Activated naive CD4-positive, alpha-beta T cell treated with anti-CD3 and anti-CD28 coated beads, Interleukin-2, amount 10 ng/mL, durations not matched to agents 7 days and 5 days (primary cell): ENCODE measurements at regions not wholly inside any gene's neighbourhood (a gene's known extent, or its start where the extent isn't known, plus 50 kb on each side); places are given as distances from the start of the nearest gene placed in this dataset.

Experiments used
- CTCF ChIA-PET: fragments of 350-600 bp; sonication (Branson Sonifier 250); formaldehyde crosslinking; loops from one replicate; lab custom pipeline; 2021; ENCODE audit warnings: antibody characterized with exemption; lab: Charles Lee
- DNase-seq: peaks from one replicate; pipeline ENCODE4 v3.0.0-alpha.2; 2020
- H3K27ac Mint-ChIP-seq: one replicate; pipeline ENCODE4 v1.8.0; 2021; ENCODE audit warnings: mild to moderate bottlenecking, moderate library complexity, mixed read lengths
- H3K27me3 Mint-ChIP-seq: one replicate; pipeline ENCODE4 v1.8.0; 2021; ENCODE audit warnings: mild to moderate bottlenecking, mixed read lengths
- H3K36me3 Mint-ChIP-seq: one replicate; pipeline ENCODE4 v1.8.0; 2021; ENCODE audit warnings: mixed read lengths
- H3K4me1 Mint-ChIP-seq: one replicate; pipeline ENCODE4 v1.8.0; 2021; ENCODE audit warnings: mixed read lengths
- H3K4me3 Mint-ChIP-seq: one replicate; pipeline ENCODE4 v1.8.0; 2021; ENCODE audit warnings: mild to moderate bottlenecking, moderate library complexity, mixed read lengths
- H3K9me3 Mint-ChIP-seq: one replicate; pipeline ENCODE4 v1.8.0; 2021; ENCODE audit warnings: mixed read lengths

- H3K27ac Mint-ChIP-seq: no peak overlapping the region
Observed at GRCh38 chr2:16019617-16020351, 79.4 kb downstream of the MYCN start.

GRCh38 chr2:16019060-16019480 is 78.7 kb downstream of the MYCN start:
- CTCF ChIA-PET: no interaction called here
- Mint-ChIP-seq H3K36me3 (no peaks in the 10 kb centered on the region), H3K27ac (no peak overlapping the region), H3K4me1 (no peaks in the 10 kb centered on the region), H3K9me3 (no peaks in the 10 kb centered on the region), H3K4me3 (no peak overlapping the region), H3K27me3 (peaks cover 6% of the 10 kb centered on the region)
- no peak for DNase-seq

More at GRCh38 chr2:16019617-16020351, 79.4 kb downstream of the MYCN start:
- Mint-ChIP-seq H3K36me3 (no peaks in the 10 kb centered on the region), H3K27me3 (peaks cover 6% of the 10 kb centered on the region), H3K9me3 (no peaks in the 10 kb centered on the region), H3K4me1 (no peaks in the 10 kb centered on the region), H3K4me3 (no peak overlapping the region)
- CTCF ChIA-PET: no interaction called here
- DNase-seq: no peak

- H3K4me1 Mint-ChIP-seq: no peaks in the 10 kb centered on the region
- DNase-seq: no peak
- peaks cover 6% of the 10 kb centered on the region for H3K27me3 Mint-ChIP-seq
- CTCF ChIA-PET: no interaction called here
- no peaks in the 10 kb centered on the region for H3K36me3 Mint-ChIP-seq
- H3K4me3 Mint-ChIP-seq: no peak overlapping the region
- H3K9me3 Mint-ChIP-seq: no peaks in the 10 kb centered on the region
- no peak overlapping the region for H3K27ac Mint-ChIP-seq
Observed at GRCh38 chr2:16018277-16019059, 78.1 kb downstream of the MYCN start.

GRCh38 chr2:16016282-16016681 is 75.9 kb downstream of the MYCN start:
- CTCF ChIA-PET: no interaction called here
- Mint-ChIP-seq H3K36me3 (no peaks in the 10 kb centered on the region), H3K27ac (no peak overlapping the region), H3K9me3 (no peaks in the 10 kb centered on the region), H3K4me1 (no peaks in the 10 kb centered on the region), H3K4me3 (no peak overlapping the region), H3K27me3 (no peaks in the 10 kb centered on the region)
- DNase-seq: no peak

- no peak overlapping the region for H3K27ac Mint-ChIP-seq
- H3K9me3 Mint-ChIP-seq: no peaks in the 10 kb centered on the region
- CTCF ChIA-PET: no interaction called here
- H3K4me3 Mint-ChIP-seq: no peak overlapping the region
- H3K36me3 Mint-ChIP-seq: no peaks in the 10 kb centered on the region
- no peak for DNase-seq
- H3K4me1 Mint-ChIP-seq: no peaks in the 10 kb centered on the region
- no peaks in the 10 kb centered on the region for H3K27me3 Mint-ChIP-seq
Observed at GRCh38 chr2:16015903-16016265, 75.5 kb downstream of the MYCN start.

- Mint-ChIP-seq H3K27me3 (no peaks in the 10 kb centered on the region), H3K4me3 (no peak overlapping the region), H3K9me3 (no peaks in the 10 kb centered on the region), H3K27ac (no peak overlapping the region), H3K4me1 (no peaks in the 10 kb centered on the region), H3K36me3 (no peaks in the 10 kb centered on the region)
- CTCF ChIA-PET: no interaction called here
- DNase-seq: no peak
Observed at GRCh38 chr2:16015210-16015902, 75.0 kb downstream of the MYCN start.

- H3K4me3 Mint-ChIP-seq: no peak overlapping the region
- H3K36me3 Mint-ChIP-seq: no peaks in the 10 kb centered on the region
- CTCF ChIA-PET: no interaction called here
- no peak overlapping the region for H3K27ac Mint-ChIP-seq
- no peaks in the 10 kb centered on the region for H3K4me1 Mint-ChIP-seq
- DNase-seq: no peak
- no peaks in the 10 kb centered on the region for H3K27me3 Mint-ChIP-seq
- H3K9me3 Mint-ChIP-seq: no peaks in the 10 kb centered on the region
Observed at GRCh38 chr2:16014802-16015201, 74.5 kb downstream of the MYCN start.

- DNase-seq: no peak
- H3K4me3 Mint-ChIP-seq: no peak overlapping the region
- CTCF ChIA-PET: no interaction called here
- no peaks in the 10 kb centered on the region for H3K4me1 Mint-ChIP-seq
- H3K27ac Mint-ChIP-seq: no peak overlapping the region
- no peaks in the 10 kb centered on the region for H3K27me3 Mint-ChIP-seq
- H3K36me3 Mint-ChIP-seq: no peaks in the 10 kb centered on the region
- H3K9me3 Mint-ChIP-seq: no peaks in the 10 kb centered on the region
Observed at GRCh38 chr2:16014041-16014787, 73.9 kb downstream of the MYCN start.

- no peak overlapping the region for H3K4me3 Mint-ChIP-seq
- H3K9me3 Mint-ChIP-seq: no peaks in the 10 kb centered on the region
- H3K4me1 Mint-ChIP-seq: no peaks in the 10 kb centered on the region
- H3K27ac Mint-ChIP-seq: no peak overlapping the region
- H3K27me3 Mint-ChIP-seq: no peaks in the 10 kb centered on the region
- no peak for DNase-seq
- H3K36me3 Mint-ChIP-seq: no peaks in the 10 kb centered on the region
- CTCF ChIA-PET: no interaction called here
Observed at GRCh38 chr2:16013359-16013911, 73.1 kb downstream of the MYCN start.

- H3K36me3 Mint-ChIP-seq: no peaks in the 10 kb centered on the region
- H3K4me1 Mint-ChIP-seq: no peaks in the 10 kb centered on the region
- CTCF ChIA-PET: no interaction called here
- no peak overlapping the region for H3K4me3 Mint-ChIP-seq
- no peaks in the 10 kb centered on the region for H3K27me3 Mint-ChIP-seq
- DNase-seq: no peak
- no peaks in the 10 kb centered on the region for H3K9me3 Mint-ChIP-seq
- H3K27ac Mint-ChIP-seq: no peak overlapping the region
Observed at GRCh38 chr2:16012626-16013358, 72.4 kb downstream of the MYCN start.

- H3K9me3 Mint-ChIP-seq: no peaks in the 10 kb centered on the region
- no peaks in the 10 kb centered on the region for H3K36me3 Mint-ChIP-seq
- CTCF ChIA-PET: no interaction called here
- H3K27ac Mint-ChIP-seq: no peak overlapping the region
- H3K27me3 Mint-ChIP-seq: peaks cover 3% of the 10 kb centered on the region
- H3K4me3 Mint-ChIP-seq: no peak overlapping the region
- DNase-seq: no peak
- no peaks in the 10 kb centered on the region for H3K4me1 Mint-ChIP-seq
Observed at GRCh38 chr2:16012029-16012596, 71.8 kb downstream of the MYCN start.

- H3K4me1 Mint-ChIP-seq: no peaks in the 10 kb centered on the region
- no peak overlapping the region for H3K4me3 Mint-ChIP-seq
- no peak overlapping the region for H3K27ac Mint-ChIP-seq
- no peak for DNase-seq
- H3K36me3 Mint-ChIP-seq: no peaks in the 10 kb centered on the region
- CTCF ChIA-PET: interaction anchor here (0.6 kb wide), 1 partner anchor 237 kb away, joined by 3 read pairs; no protein-coding TSS in a partner anchor
- H3K9me3 Mint-ChIP-seq: no peaks in the 10 kb centered on the region
- H3K27me3 Mint-ChIP-seq: peaks cover 3% of the 10 kb centered on the region
Observed at GRCh38 chr2:16011621-16011960, 71.2 kb downstream of the MYCN start.

- Mint-ChIP-seq H3K9me3 (no peaks in the 10 kb centered on the region), H3K27ac (no peak overlapping the region), H3K27me3 (peaks cover 3% of the 10 kb centered on the region), H3K36me3 (no peaks in the 10 kb centered on the region), H3K4me3 (no peak overlapping the region), H3K4me1 (no peaks in the 10 kb centered on the region)
- CTCF ChIA-PET: interaction anchor here (0.6 kb wide), 1 partner anchor 237 kb away, joined by 3 read pairs; no protein-coding TSS in a partner anchor
- no peak for DNase-seq
Observed at GRCh38 chr2:16010951-16011620, 70.7 kb downstream of the MYCN start.
